ENCODE measurements at regions not wholly inside any gene's neighbourhood (a gene's known extent, or its start where the extent isn't known, plus 50 kb on each side); places are given as distances from the start of the nearest gene placed in this dataset.

DNA sequence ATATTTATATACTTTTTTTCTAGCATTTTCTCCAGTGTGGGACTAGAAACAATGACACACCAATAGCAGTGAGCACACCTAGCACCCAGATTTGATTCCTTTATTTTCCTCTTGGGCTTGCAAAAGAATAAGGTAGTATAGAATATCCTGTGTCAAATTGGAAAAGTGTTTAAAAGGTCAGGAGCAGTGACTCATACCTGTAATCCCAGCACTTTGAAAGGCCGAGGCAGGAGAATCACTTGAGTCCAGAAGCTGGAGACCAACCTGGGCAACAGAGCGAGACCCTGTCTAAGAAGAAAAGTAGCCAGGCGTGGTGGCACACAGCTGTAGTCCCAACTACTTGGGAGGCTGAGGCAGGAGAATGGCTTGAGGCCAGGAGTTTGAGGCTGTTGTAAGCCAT lies 53.8 kb upstream of the SGPP1 start:
- H3K4me1 ChIP-seq: no peaks in the 10 kb centered on the region
- H3K27me3 ChIP-seq: no peaks in the 10 kb centered on the region
- DNase-seq (ENCODE audit: low spot score): no peak
- TF ChIP-seq, protein P1, sequence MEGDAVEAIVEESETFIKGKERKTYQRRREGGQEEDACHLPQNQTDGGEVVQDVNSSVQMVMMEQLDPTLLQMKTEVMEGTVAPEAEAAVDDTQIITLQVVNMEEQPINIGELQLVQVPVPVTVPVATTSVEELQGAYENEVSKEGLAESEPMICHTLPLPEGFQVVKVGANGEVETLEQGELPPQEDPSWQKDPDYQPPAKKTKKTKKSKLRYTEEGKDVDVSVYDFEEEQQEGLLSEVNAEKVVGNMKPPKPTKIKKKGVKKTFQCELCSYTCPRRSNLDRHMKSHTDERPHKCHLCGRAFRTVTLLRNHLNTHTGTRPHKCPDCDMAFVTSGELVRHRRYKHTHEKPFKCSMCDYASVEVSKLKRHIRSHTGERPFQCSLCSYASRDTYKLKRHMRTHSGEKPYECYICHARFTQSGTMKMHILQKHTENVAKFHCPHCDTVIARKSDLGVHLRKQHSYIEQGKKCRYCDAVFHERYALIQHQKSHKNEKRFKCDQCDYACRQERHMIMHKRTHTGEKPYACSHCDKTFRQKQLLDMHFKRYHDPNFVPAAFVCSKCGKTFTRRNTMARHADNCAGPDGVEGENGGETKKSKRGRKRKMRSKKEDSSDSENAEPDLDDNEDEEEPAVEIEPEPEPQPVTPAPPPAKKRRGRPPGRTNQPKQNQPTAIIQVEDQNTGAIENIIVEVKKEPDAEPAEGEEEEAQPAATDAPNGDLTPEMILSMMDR (IDR thresholded peaks at IDR 0.05): no peak
- no peaks in the 10 kb centered on the region for H3K36me3 ChIP-seq
- H3K4me3 ChIP-seq: no peak overlapping the region
- H3K27ac ChIP-seq: no peak overlapping the region
- no peaks in the 10 kb centered on the region for H3K9me3 ChIP-seq

DNA sequence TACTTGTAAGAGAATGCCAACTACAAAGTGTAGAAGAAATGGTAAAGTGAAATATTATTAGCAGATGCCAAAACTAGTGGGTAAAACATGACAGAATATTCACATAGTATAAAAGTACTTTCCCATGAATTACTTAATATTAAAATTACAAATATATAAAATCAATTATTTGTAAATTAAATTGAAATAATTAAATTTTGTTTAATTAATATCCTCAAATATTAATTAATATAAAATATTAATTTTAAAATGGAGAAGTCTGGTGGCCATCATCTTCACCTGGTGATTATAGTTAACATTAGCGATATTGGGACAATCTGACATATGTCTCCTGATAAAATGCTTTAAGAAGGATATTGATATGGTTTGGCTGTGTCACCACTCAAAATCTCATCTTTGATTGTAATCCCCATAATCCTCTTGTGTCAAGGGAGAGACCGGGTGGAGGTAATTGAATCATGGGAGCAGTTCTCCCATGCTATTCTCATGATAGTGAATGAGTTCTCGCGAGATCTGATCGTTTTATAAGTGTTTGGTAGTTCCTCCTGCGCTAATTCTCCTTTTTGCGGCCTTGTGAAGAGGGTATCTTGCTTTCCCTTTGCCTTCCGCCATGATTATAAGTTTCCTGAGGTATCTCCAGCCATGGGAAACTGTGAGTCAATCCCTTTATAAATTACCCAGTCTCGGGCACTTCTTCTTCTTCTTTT lies 55.0 kb upstream of the SGPP1 start:
- H3K4me3 ChIP-seq: no peak overlapping the region
- DNase-seq (ENCODE audit: low spot score): no peak
- H3K27me3 ChIP-seq: no peaks in the 10 kb centered on the region
- no peaks in the 10 kb centered on the region for H3K36me3 ChIP-seq
- no peaks in the 10 kb centered on the region for H3K9me3 ChIP-seq
- H3K4me1 ChIP-seq: no peaks in the 10 kb centered on the region
- TF ChIP-seq, protein P1 (IDR thresholded peaks at IDR 0.05): no peak
- no peak overlapping the region for H3K27ac ChIP-seq

DNA sequence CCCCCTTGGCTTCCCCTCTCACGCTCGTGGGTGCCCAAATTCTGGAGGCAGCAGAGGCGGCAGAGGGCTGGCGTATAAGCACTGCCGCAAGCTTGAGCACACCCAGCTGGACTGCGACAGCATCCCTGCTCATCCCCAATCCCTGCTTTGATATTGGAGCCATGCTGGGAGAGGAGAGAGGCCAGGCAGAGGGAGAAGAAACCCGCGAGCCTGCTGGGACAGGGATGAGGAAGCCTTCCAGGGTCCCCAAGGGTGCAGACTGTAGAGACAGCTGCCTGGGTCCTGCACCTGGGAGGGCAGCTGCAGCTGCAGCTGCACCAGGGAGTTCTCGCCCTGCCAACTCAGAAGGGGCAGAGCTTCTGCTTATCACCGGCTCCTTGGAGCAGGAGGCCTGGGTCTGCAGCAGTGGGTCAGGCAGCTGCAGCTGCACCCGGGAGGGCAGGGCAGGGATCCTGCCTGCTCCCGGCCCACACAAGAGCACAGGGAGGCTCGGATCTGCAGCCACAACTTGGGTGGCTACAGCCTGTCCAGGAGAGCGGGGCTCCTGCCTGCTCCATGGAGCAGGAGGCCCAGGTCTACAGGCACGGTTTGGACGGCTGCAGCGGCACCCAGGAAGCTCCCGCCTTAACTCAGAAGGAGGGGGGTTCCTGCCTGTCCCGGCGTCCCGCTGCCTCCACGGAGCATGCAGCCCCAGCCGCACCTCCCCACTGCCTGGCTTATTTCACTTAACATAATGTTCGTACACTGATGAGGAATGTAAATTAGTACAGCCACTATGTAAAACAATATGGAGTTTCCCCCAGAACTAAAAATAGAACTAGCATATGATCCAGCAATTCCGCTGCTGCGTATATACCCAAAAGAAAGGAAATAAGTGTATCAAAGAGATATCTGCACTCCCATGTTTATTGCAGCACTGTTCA lies 60.4 kb upstream of the SGPP1 start:
- no peak overlapping the region for H3K27ac ChIP-seq
- TF ChIP-seq, protein P1 (IDR thresholded peaks at IDR 0.05): no peak
- no peak overlapping the region for H3K4me3 ChIP-seq
- H3K9me3 ChIP-seq: no peaks in the 10 kb centered on the region
- H3K36me3 ChIP-seq: no peaks in the 10 kb centered on the region
- DNase-seq (ENCODE audit: low spot score): no peak
- H3K4me1 ChIP-seq: no peaks in the 10 kb centered on the region
- no peaks in the 10 kb centered on the region for H3K27me3 ChIP-seq

DNA sequence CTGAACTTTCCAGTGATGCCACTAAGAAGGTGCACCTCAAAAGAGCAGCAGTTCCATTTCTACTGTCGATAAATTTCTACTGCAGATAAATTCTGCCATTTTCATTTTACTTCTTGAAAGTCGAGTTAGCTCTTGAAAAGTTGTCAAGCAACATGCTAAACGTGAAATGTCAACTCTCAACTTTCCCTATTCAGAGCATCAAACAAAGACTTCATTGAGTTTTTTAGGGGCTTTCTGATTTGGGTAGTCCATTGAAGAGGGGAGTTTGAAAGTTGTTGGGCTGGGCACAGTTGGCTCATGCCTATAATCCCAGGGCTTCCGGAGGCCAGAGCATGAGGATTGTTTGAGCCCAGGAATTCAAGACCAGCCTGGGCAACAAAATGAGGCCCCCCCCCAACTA lies 59.4 kb upstream of the SYNE2 start:
- Histone ChIP-seq H3K9me3 (no peaks in the 10 kb centered on the region), H3K27ac (no peak overlapping the region), H3K27me3 (no peaks in the 10 kb centered on the region), H3K4me3 (no peak overlapping the region), H3K4me1 (no peaks in the 10 kb centered on the region), H3K36me3 (no peaks in the 10 kb centered on the region)
- DNase-seq (ENCODE audit: low spot score): no peak
- TF ChIP-seq, protein P1 (IDR thresholded peaks at IDR 0.05): no peak

DNA sequence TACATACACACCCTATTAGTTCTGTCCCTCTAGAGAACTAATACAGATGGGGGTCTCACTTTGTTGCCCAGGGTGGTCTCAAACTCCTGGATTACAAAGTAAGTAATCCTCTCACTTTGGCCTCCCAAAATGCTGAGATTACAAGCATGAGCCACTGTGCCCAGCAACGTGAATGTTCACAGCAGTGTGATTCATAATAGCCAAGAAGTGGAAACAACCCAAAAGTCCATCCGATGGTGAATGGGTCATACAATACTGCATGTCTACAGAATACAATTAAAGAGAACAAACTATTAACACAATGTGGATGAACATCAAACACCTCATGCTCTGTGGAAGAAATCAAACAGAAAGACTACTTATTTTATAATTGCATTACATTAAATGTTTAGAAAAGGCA lies 57.3 kb upstream of the SYNE2 start:
- peaks cover 0 to 9% of the 10 kb centered on the region in 2 donors for H3K4me1 ChIP-seq
- no peaks in the 10 kb centered on the region for H3K9me3 ChIP-seq
- no peak overlapping the region for H3K4me3 ChIP-seq
- no peaks in the 10 kb centered on the region for H3K36me3 ChIP-seq
- H3K27ac ChIP-seq: no peak overlapping the region
- TF ChIP-seq, protein P1 (IDR thresholded peaks at IDR 0.05): no peak
- no peaks in the 10 kb centered on the region for H3K27me3 ChIP-seq
- no peak for DNase-seq (ENCODE audit: low spot score)

All from right atrium auricular region (tissue), 2 donors.